ENCODE measurements at regions not wholly inside any gene's neighbourhood (a gene's known extent, or its start where the extent isn't known, plus 50 kb on each side); places are given as distances from the start of the nearest gene placed in this dataset.

GRCh38 chr4:147363514-147363913 lies 117.4 kb upstream of the EDNRA start:
- no peak for TF ChIP-seq CTCF (IDR thresholded peaks at IDR 0.05)
- TF ChIP-seq POLR2AphosphoS5 (IDR thresholded peaks at IDR 0.05): no peak
- TF ChIP-seq POLR2A (IDR thresholded peaks at IDR 0.05): no peak
